Bronchial epithelial cell (primary cell): ENCODE measurements at regions not wholly inside any gene's neighbourhood (a gene's known extent, or its start where the extent isn't known, plus 50 kb on each side); places are given as distances from the start of the nearest gene placed in this dataset.
A peak's percentile ranks its signal among the peaks of the same experiment; 100 is the strongest.

Experiments used
- DNase-seq: peaks from one replicate; pipeline ENCODE4 v3.0.0-alpha.2; 2010; ENCODE audit warnings: low read depth
- FAIRE-seq: peaks from 2 replicates; lab custom pipeline; 2011; peaks lifted over from hg19 to GRCh38; lab: Jason Lieb, UNC
- H3K27me3 ChIP-seq: 2 replicates; pipeline ENCODE4 v1.5.1; 2011; ENCODE audit warnings: low read length; ENCODE audit not compliant: control insufficient read depth, insufficient read depth
- H3K36me3 ChIP-seq: 2 replicates; pipeline ENCODE4 v1.5.1; 2011; ENCODE audit warnings: low read length; ENCODE audit not compliant: control insufficient read depth, insufficient read depth
- H3K4me3 ChIP-seq: 2 replicates; pipeline ENCODE4 v1.5.1; 2011; ENCODE audit warnings: mild to moderate bottlenecking, low read depth, low read length, control low read depth
- CTCF ChIP-seq: IDR thresholded peaks from 2 replicates; pipeline ENCODE4 v1.5.1; 2011; ENCODE audit warnings: mild to moderate bottlenecking, moderate library complexity, low read length, control low read depth, inconsistent platforms; ENCODE audit not compliant: insufficient read depth, severe bottlenecking

GRCh38 chr7:79735012-79735411 lies 281.5 kb upstream of the MAGI2 start:
- DNase-seq: no peak
- no peak for TF ChIP-seq CTCF
- Histone ChIP-seq H3K4me3 (no peak overlapping the region), H3K27me3 (no peaks in the 10 kb centered on the region), H3K36me3 (no peaks in the 10 kb centered on the region)
- no peak for FAIRE-seq

GRCh38 chr7:79734181-79734580 lies 280.7 kb upstream of the MAGI2 start:
- peak; percentile 39 for DNase-seq
- FAIRE-seq: no peak
- Histone ChIP-seq H3K36me3 (no peaks in the 10 kb centered on the region), H3K27me3 (no peaks in the 10 kb centered on the region), H3K4me3 (no peak overlapping the region)
- TF ChIP-seq CTCF: no peak

GRCh38 chr7:79732535-79732934 lies 279.1 kb upstream of the MAGI2 start:
- H3K27me3 ChIP-seq: no peaks in the 10 kb centered on the region

GRCh38 chr7:79730971-79731370 lies 277.5 kb upstream of the MAGI2 start:
- Histone ChIP-seq H3K27me3 (no peaks in the 10 kb centered on the region), H3K36me3 (no peaks in the 10 kb centered on the region), H3K4me3 (no peak overlapping the region)
- DNase-seq (no peak), FAIRE-seq (no peak)
- no peak for TF ChIP-seq CTCF

More at GRCh38 chr7:79732535-79732934, 279.1 kb upstream of the MAGI2 start:
- no peaks in the 10 kb centered on the region for H3K36me3 ChIP-seq
- FAIRE-seq (no peak), DNase-seq (no peak)
- TF ChIP-seq CTCF: no peak
- H3K4me3 ChIP-seq: no peak overlapping the region

GRCh38 chr7:79723833-79724618 lies 270.6 kb upstream of the MAGI2 start:
- DNase-seq: no peak
- no peaks in the 10 kb centered on the region for H3K27me3 ChIP-seq
- no peak for FAIRE-seq
- no peak overlapping the region for H3K4me3 ChIP-seq
- TF ChIP-seq CTCF: no peak
- H3K36me3 ChIP-seq: no peaks in the 10 kb centered on the region

GRCh38 chr7:79722217-79722616 lies 268.8 kb upstream of the MAGI2 start:
- DNase-seq: no peak
- Histone ChIP-seq H3K4me3 (no peak overlapping the region), H3K36me3 (no peaks in the 10 kb centered on the region), H3K27me3 (no peaks in the 10 kb centered on the region)
- no peak for FAIRE-seq
- no peak for TF ChIP-seq CTCF
